GM12801 (cell line): ENCODE measurements at regions not wholly inside any gene's neighbourhood (a gene's known extent, or its start where the extent isn't known, plus 50 kb on each side); places are given as distances from the start of the nearest gene placed in this dataset.

Experiments
- CTCF ChIP-seq: IDR thresholded peaks from one replicate; pipeline ENCODE4 v1.5.1; 2011; ENCODE audit warnings: control low read depth; ENCODE audit not compliant: insufficient read length; ENCODE audit errors: extremely low read depth

- no peak for TF ChIP-seq CTCF
Observed at GRCh38 chr10:113313722-113314121, 239.1 kb upstream of the HABP2 start.

GRCh38 chr10:113316506-113316905, 236.3 kb upstream of the HABP2 start:
- no peak for TF ChIP-seq CTCF

GRCh38 chr10:113317489-113317888, 235.4 kb upstream of the HABP2 start:
- no peak for TF ChIP-seq CTCF

GRCh38 chr10:113319479-113319878, 233.4 kb upstream of the HABP2 start:
- no peak for TF ChIP-seq CTCF

- no peak for TF ChIP-seq CTCF
Observed at GRCh38 chr10:113320211-113320610, 232.6 kb upstream of the HABP2 start.

- TF ChIP-seq CTCF: no peak
Observed at GRCh38 chr10:113320987-113321386, 231.9 kb upstream of the HABP2 start.

- TF ChIP-seq CTCF: no peak
Observed at GRCh38 chr10:113322843-113323242, 230.0 kb upstream of the HABP2 start.

- no peak for TF ChIP-seq CTCF
Observed at GRCh38 chr10:113323985-113324384, 228.9 kb upstream of the HABP2 start.
